HG03439 (cell line): ENCODE measurements at regions not wholly inside any gene's neighbourhood (a gene's known extent, or its start where the extent isn't known, plus 50 kb on each side); places are given as distances from the start of the nearest gene placed in this dataset.

Experiments used
- ATAC-seq: cut with Tn5 transposase; IDR thresholded peaks from one replicate; pipeline ENCODE4 v1.9.1; 2021; ENCODE audit warnings: mild to moderate bottlenecking, moderate library complexity; ENCODE audit not compliant: unreplicated experiment

DNA sequence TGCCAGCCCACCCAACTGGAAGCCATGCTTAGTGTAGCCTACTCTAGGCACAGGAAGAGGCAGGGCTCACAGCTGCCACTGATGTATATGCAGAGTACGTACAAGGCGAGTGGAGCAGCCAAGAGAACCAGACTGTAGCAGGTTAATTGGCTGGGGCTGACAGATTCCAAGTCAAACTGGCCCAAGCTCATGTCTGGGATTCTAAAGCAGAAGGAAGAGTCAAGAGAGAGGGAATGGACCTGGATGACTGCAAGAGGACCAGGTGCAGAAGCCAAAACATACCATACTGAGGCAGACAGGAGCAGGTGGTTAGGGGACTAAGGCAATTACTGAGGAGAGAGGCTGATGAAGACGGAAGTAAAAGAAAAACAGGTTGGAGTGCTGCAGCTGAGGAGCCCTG, 51.3 kb upstream of the LRRN2 start:
- ATAC-seq: no peak

DNA sequence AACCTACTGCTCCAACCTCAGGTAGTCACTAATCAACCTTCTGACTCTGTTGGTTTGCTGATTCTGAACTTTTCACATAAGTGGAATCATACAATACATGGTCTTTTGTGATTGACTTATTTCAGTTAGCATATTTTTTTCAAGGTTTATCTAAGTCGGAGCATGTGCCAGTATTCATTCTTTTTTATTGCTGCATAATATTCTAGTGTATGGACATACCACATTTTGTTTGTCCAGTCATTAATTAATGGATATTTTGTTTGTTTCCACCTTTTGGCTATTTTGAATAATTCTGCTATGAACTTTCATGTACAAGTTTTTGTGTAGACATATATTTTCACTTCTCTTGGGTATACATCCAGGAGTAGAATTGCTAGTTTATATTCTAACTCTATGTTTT, 53.0 kb upstream of the LRRN2 start:
- ATAC-seq: no peak

DNA sequence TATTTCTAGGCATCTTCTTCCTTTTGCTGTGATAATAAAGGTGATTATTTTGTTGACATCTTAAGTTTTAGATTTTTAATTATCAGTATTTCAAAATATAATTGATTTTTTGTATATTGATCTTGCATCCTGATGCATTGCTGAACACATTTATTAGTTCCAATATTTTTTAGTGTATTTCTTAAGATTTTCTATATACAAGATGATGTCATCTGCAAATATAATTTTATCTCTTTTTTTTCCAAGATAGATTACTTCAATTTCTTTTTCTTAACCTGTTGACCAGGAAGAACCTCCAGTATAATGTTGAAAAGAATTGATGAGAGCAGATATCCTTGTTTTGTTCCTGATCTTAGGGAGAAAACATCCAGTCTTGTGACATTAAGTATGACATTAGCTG, 54.8 kb upstream of the LRRN2 start:
- ATAC-seq: no peak

DNA sequence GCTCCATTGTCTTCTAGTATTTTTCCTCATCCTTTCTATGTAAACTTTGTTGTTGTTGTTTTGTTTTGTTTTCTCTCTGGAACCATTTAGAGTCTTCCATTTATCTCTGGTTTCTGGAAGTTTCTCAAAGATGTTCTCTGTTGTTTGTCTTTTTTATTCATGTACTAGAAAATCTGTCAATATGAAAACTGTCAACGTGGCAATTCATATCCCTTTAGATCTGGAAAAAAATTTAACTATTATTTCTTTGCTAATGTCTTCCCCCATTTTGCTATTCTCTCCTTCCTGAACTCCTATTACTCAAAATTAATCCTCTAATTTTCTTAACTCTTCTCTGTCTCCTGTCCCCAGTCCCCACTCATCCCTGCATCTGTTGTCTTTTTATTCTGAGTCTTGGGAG, 55.9 kb upstream of the LRRN2 start:
- ATAC-seq: no peak

DNA sequence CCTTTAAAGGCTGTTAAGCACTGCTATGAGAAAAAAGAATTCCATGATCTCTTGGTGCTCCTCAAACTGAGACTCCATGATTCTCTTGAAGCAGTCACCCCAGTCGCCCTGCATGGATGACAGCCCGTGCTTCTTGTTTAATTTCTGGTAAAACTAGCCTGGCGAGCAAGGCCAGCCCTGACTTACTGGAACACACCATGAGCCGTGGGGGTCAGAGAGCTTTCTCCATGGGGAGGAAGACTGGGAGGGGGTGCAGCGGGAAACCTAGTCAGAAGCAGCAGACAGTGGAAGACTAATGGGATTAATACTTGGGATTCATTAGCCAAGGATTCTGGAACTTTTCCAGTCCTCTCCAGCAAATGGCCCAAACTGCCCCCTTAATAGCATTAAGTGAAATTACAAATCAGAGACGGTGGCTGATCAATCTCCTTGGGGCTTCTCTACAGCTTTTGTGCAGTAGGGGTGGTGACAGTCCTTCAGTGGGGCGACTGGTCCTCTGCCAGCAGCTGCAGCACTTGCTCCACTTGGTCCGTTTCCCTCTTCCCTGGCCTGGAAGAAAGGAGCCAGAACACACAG, 57.2 kb upstream of the LRRN2 start:
- ATAC-seq: no peak

DNA sequence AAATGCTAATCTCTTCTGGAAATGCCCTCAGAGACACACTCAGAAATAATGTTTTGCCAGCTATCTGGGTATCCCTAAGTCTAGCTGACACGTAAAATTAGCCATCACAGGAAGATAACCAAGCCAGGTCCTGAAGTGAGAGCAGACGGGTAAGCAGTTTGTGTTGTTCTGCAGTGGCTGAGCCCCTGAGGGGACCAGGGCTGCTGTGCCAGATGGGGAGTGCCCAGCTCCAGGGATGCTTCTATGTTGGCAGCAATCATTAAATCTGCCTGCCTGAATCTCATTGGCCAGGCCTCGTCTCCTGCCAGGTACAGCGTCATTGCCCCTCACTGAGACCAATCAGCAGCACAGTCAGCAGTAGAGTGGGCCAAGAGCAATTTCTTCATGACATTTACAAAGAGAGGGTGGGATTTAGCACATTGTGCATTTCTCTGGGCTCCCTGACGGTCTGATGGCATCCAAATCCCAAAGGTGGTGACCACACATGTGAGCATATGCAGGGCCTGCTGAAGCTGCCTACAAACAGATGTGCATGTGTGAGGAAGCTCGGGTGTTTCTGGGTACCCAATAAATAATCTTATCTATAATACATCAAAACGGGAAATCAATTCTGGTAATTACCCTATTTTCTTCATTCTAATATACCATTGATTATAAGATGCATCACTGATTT, 58.7 kb upstream of the LRRN2 start:
- no peak for ATAC-seq

DNA sequence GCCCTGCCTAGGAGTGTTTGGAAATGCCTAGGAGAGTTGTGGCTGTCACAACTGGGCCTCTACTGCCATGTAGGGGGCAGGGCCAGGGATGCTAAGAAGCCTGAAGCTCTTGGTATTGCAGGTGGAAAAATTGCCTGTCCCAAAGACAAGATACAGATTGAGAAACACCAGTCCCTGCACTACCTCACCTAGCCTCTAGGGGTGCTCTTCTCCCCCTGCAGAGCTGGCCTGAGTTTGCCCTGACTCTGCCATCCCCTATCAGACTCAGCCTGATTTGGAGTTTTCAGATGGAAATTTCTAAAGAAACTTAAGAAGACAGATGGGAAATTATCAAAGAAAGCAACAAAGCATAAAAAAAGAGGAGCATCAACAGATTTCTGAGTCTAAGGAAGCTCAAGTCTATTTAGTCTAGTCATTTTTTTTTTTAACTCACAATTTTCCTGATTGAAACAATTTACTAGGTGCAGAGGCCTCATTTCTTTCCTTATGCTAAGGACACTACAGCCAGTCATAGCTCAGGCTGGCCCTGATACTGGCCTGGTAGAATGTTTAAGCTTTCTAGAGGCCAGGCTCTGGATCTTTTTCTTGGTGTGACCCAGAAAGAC, 61.4 kb upstream of the LRRN2 start:
- no peak for ATAC-seq

DNA sequence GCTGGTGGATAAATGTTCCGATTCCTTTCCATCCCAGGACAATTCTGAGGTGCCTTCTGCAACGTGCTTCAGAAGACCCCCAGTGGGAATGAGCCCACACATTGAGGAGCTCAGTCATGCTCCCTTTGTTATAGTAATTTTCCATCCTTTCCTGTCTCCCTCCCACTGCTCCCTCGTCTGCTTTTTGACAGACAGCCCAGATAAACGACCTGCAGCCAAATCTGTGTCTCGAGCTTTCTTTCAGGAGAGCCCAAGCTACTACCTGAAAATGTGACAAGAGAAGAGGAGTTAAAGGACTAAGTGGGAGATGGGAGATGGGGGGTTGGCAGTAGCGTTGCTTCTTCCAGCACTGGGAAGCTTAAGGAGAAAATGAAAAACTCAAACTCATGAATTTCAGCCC, 65.9 kb upstream of the LRRN2 start:
- ATAC-seq: no peak

DNA sequence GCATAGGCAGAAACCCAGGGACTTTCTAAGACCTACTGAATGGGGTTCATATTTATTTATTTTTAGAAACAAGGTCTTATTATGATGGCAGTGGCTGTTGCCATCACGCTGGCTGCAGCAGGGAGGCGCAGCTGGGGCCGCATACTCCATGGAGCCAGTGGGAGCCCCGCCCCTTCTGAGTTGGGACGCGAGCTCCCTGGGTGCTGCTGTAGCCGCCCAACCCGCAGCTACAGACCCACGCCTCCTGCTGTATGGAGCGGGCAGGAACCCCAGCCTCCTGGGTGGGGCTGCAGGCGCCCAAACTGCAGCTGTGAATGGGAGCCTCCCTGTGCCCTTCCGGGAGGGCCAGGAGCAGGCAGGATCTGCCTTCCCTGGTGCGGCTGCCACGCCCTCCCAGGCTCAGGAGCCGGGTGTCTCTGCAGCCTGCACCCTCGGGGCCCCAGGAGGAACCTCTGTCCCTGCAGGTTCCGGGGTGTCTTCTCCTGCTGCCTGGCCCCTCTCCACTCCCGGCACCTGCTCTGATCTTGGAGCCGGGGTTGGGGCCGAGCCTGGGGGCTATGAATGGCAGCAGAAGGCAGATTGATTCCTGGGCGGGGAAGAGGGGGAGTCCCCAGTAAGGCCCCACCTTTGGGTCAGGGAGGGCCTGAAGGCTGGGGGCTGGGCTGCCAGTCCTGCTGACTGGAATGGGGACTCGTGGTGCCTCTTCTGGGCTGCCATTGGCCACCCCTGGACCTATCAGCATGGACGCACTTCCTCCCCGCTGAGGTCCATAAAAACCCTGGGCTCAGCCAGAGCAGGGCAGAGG, 66.5 kb upstream of the LRRN2 start:
- ATAC-seq: no peak

DNA sequence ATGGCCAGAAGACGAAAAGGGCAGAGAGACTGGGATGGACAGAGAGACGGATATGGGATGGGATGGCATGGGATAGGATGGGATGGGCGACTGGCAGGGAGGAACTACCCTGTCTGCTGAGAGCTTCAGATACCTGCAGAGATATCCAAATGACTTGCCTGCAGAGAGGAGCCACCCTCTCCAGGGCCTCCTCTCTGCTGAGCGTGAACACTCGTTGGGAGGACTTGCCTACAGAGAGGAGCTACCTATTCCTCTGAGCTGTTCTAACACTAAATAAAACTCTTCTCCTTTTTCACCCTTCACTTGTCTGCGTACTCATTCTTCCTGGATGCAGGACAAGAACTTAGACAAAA, 67.1 kb upstream of the LRRN2 start:
- ATAC-seq: no peak

DNA sequence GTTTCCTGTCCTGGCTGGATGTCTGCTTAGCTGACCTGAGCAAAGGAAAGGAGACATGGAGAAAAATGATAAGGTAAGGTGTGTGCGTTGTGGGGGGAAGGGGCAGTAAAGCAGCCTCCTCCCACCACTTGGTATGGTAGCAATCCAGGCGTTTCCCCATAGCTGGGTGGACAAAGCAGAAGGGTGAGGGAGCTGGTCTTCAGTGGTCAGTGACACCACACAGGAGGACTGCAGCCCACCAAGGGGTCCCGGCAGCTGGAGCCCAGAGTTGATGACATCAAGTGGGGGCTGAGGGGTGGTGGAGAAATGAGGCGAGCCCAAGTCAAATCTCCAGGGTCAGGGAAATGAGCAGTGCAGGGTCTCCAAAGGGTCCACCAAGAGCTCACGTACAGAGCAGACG, 69.3 kb upstream of the LRRN2 start:
- ATAC-seq: no peak

DNA sequence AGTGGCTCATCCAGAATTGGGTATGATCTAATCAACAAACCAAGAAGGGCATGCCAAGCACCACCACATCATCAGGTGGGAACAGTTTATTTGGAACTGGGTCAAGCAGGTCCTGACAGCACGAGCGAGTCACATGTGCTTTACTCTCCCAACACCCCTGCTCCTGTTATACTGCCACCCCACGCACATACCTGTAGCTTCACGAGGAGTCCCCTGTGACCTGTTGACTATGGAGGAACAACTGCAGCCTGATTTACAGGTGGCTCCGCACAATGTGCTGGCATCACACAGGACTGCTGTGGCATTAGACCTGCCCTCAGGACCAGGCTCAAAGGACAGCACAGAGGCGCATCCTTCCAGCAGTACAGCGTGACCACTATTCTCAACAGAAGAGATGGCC, 70.8 kb upstream of the LRRN2 start:
- ATAC-seq: no peak

DNA sequence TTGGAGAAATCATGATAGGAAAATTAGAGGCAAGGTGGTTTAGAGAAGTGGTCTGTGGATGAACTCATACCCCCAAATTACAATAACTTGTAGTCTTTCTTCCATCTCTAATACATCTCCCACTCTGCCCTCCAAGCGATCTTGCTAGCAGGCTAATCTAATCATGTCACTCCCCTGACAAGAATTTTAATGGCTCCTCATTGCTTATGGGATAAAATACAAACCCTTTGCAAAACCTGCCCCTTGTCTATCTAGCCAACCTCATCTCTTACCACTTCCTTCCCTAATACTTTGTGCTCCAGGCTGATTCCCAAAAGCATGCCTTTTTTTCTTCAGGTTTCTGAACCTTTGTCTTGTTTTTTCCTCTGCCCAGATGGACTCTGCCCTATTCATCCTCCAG, 71.3 kb upstream of the LRRN2 start:
- ATAC-seq: no peak

DNA sequence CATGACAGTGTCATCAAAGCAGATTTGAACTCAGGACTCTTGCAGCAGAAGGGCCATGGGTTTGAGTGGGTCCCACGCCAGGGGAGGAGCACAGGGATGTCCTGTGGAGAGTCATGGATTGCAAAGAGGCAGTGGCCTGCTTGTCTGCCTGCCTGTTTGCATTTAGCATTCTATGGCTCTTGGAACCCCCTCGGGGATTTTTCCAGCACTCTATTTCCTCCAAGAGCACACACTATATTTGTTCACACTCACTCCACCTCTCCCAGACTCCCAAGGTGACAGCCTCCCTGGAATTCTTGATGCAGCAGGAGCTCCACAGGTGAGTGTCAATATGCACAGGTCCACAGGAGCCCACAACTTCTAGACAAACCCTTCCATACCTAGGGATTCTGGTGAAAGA, 73.1 kb upstream of the LRRN2 start:
- ATAC-seq: no peak

DNA sequence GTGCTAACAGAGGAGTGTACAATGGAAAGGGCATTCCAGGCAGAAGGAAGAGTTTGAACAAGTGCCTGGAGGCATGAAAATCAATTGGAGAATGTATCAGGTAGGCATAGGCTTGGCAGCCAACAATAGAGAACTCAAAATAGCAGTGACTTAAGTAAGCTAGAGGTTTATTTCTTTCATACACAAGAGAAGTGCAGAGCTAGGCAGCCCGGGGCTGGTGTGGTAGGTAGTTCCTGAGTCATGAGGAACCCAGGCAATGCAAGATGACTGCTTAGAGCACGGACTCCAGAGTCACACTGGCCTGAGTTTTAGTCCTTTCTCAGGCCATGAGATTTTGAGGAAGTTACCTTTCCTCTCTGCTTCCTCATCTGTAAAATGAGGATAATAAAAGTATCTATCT, 74.8 kb upstream of the LRRN2 start:
- ATAC-seq: no peak

DNA sequence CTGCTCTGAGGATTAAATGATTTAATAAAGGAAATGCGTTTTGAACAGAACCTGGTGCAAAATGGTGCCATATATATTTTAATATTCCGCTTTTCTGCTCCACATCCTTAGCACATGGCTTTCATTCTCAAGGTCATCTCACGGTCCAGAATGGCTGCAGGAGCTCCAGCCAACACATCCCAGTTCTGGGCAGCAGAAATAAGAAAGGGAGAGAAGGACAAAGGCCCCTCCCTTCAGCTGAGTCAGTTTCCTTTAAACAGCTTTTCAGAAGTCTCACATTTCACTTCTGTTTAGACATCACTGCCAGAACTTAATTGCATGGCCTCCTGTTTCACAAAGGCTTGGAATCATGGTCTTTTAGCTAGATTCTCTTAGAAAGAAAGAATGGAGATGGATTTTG, 75.2 kb upstream of the LRRN2 start:
- no peak for ATAC-seq

DNA sequence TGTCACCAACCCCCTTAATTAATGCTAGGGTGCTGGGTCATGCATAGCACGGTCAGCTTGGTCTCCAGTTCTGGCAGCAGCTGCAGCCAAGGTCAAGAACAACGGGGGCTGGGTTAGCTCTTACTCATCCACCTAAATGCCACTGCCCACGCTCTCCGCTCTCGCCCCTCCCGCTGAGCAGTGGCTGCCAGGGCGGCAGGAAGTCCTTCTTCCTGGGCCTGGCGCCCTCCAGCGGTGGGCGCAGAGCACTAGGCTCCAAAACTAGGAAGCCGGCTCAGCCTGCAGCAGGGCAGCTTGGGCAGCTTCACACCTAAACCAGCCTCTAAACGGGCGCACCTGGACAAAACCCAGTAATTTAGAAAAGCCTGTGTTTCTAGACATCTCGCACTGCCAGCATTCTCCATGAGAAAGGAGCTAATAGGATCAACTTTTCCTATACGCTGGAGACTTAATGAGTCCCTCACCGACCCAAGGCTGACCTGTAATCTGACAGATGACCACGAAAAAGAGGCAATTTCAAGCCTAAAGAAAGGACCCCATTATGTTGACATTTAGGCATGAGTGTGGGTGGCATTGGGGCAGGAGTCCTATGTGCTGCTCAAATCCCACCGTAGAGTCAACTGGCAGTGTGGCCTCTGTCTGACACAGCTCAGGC, 78.4 kb upstream of the LRRN2 start:
- peak; percentile 85 for ATAC-seq

DNA sequence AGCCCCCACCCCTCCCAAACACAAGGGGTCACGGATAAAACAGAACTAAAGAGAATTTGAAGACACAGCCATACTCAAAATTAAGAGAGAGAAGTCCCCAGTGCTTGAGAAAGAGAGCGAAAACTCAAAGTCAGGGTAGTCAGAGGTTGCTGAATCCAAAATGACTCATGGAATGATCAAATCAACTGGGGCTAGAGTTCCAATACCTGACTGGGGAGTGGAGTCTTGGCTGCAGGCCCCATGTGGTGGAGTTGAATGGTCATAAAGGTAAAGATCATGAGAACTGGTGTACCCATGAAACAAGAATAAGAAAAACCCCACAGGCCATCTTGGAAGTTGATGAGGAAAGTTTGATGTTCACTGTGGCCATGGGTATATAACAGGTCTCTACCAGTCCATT, 84.5 kb upstream of the LRRN2 start:
- no peak for ATAC-seq

DNA sequence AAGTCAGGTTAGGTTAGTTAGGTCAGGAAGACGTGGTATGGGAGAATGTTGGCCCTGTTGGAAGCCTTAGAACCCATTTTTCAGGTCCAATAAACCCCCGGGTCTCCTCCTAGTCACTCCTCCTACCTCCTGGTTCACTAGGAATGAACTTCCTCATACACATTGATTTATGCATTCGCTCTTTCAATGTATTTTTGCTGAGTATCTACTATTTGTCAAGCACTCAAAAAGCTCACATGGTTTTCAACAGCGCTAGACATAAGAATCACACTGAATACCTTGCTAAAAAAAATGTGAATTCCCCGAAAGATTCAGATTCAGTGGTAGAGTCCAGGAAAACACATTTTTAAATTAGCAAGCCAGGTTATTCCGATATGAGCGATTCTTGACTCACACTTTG, 85.8 kb upstream of the LRRN2 start:
- no peak for ATAC-seq

DNA sequence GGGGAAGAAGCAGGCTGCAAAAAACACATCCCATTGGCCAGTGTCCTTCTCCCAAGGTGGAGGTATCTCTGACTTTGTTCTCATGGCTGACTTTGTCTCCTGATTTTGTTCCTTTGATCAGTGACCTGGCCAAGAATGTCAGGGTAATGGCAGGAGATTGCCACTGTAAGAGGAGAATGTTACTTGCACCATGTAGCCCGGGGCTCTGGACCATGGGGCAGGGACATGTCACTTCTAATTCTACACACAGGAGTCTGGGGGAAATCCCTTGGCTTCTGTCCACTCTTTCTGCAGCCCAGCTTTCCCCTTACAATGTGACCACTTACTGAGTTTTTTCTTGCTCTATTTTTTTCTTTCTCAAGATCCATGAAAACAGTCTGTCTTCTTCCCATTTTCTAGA, 87.7 kb upstream of the LRRN2 start:
- ATAC-seq: no peak

DNA sequence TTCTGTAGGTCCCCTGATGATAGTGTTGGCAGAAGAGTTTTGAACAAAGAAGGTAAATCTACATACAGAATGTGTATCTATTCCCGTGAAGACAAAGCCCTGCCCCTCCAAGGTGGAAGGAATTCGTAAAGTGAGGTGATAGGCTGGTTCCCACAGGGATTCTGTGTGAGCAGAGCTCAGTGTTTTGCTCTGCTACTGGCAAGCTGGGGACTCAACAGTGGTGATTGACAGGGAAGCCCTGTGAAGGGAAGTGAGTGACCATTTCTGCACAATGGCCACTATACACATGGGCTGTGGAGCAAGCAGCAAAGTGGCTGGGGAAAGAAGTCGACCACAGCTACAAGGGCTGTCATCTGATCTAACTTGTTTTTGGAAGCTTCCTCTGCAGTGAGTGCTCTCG, 90.0 kb upstream of the LRRN2 start:
- ATAC-seq: no peak

DNA sequence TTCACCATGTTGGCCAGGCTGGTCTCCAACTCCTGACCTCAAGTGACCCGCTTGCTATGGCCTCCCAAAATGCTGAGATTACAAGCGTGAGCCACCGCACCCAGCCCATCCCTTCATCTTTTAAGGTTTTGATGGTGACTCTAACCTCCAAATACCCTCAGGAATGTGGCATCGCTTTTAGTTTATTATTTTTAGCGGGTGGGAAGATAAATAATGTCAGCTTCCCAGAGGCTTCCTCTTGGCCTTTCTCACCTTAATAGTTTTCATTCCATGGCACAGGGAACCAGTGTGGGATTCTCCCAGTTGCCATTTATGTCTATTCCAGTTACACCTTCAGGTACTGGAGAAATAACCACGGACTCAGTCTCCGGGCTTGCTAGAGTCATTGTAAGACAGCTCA, 92.1 kb upstream of the LRRN2 start:
- no peak for ATAC-seq
